H1 (cell line): ENCODE measurements at regions not wholly inside any gene's neighbourhood (a gene's known extent, or its start where the extent isn't known, plus 50 kb on each side); places are given as distances from the start of the nearest gene placed in this dataset.

Experiments used
- CTCF ChIA-PET: fragments of 300-600 bp; sonication (Branson Sonifier 250); formaldehyde crosslinking; loops from one replicate; lab custom pipeline; 2021; ENCODE audit not compliant: partially characterized antibody; lab: Charles Lee
- POLR2A ChIA-PET: fragments of 300-600 bp; sonication (Branson Sonifier 250); formaldehyde crosslinking; loops from one replicate; lab custom pipeline; 2021; ENCODE audit warnings: inconsistent platforms; ENCODE audit not compliant: partially characterized antibody; lab: Charles Lee
- DNase-seq, 2 experiments: peaks; one replicate each; pipeline versions ENCODE4 v3.0.0 to v3.0.0-alpha.2; 2010 to 2022; ENCODE audit warnings: low spot score in 2 of 2, low read depth in 1 of 2, mixed read lengths in 1 of 2
- FAIRE-seq: peaks from 2 replicates; lab custom pipeline; 2011; peaks lifted over from hg19 to GRCh38; lab: Jason Lieb, UNC
- H2AFZ ChIP-seq: 2 replicates; pipeline ENCODE4 v1.8.1; 2012; ENCODE audit warnings: low read length, inconsistent platforms
- H2AK5ac ChIP-seq: 2 replicates; pipeline ENCODE4 v1.6.1; 2013; ENCODE audit warnings: low read depth, low read length
- H2BK120ac ChIP-seq: replicated peaks from 2 replicates; pipeline ENCODE3; 2013; ENCODE audit warnings: low read depth, low read length, inconsistent platforms
- H2BK12ac ChIP-seq: 2 replicates; pipeline ENCODE4 v1.6.1; 2013; ENCODE audit warnings: low read depth, low read length
- H2BK15ac ChIP-seq: 2 replicates; pipeline ENCODE4 v1.6.1; 2013; ENCODE audit warnings: low read length
- H2BK20ac ChIP-seq: 2 replicates; pipeline ENCODE4 v1.6.1; 2013; ENCODE audit warnings: low read length
- H2BK5ac ChIP-seq: 2 replicates; pipeline ENCODE4 v1.6.1; 2013; ENCODE audit warnings: low read depth, low read length
- H3K14ac ChIP-seq: 2 replicates; pipeline ENCODE4 v1.6.1; 2013; ENCODE audit warnings: inconsistent platforms; ENCODE audit not compliant: insufficient read length
- H3K18ac ChIP-seq: 2 replicates; pipeline ENCODE4 v1.6.1; 2013; ENCODE audit warnings: low read length; ENCODE audit errors: extremely low read depth
- H3K23ac ChIP-seq: 2 replicates; pipeline ENCODE4 v1.6.1; 2013; ENCODE audit warnings: inconsistent platforms; ENCODE audit not compliant: insufficient read length
- H3K23me2 ChIP-seq: 2 replicates; pipeline ENCODE4 v1.6.1; 2013; ENCODE audit warnings: low read depth, low read length
- H3K27ac ChIP-seq: 2 replicates; pipeline ENCODE4 v1.6.1; 2011; ENCODE audit warnings: low read depth, low read length, inconsistent platforms
- H3K27me3 ChIP-seq, 4 experiments: replicated peaks in 1 of 4; 1 replicate in 1 of 4; 2 replicates in 3 of 4; pipeline versions ENCODE4 v1.6.1 to v1.8.1; 2011 to 2013; ENCODE audit warnings: low read length in 3 of 4, mild to moderate bottlenecking in 3 of 4, inconsistent platforms in 2 of 4, mixed read lengths in 2 of 4, moderate library complexity in 1 of 4; ENCODE audit not compliant: control insufficient read depth in 3 of 4, insufficient read depth in 3 of 4; ENCODE audit errors: extremely low read depth in 1 of 4
- H3K36me3 ChIP-seq, 4 experiments: 2 replicates each; pipeline versions ENCODE4 v1.6.1 to v1.8.1; 2011 to 2013; ENCODE audit warnings: mild to moderate bottlenecking in 4 of 4, low read length in 3 of 4, moderate library complexity in 2 of 4, control low read depth in 1 of 4, inconsistent platforms in 1 of 4; ENCODE audit not compliant: insufficient read depth in 4 of 4, control insufficient read depth in 2 of 4
- H3K4ac ChIP-seq: replicated peaks from 2 replicates; pipeline ENCODE3; 2013; ENCODE audit warnings: low read length, low read depth, mixed read lengths, inconsistent platforms; ENCODE audit not compliant: insufficient read length
- H3K4me1 ChIP-seq, 4 experiments: replicated peaks in 1 of 4; 1 replicate in 1 of 4; 2 replicates in 3 of 4; pipeline versions ENCODE4 v1.6.1 to v1.8.1; 2011 to 2013; ENCODE audit warnings: low read length in 3 of 4, inconsistent platforms in 2 of 4, mixed read lengths in 1 of 4; ENCODE audit not compliant: insufficient read depth in 4 of 4, control insufficient read depth in 3 of 4
- H3K4me2 ChIP-seq, 2 experiments: 2 replicates each; pipeline versions ENCODE4 v1.6.1 to v1.8.1; 2011 to 2013; ENCODE audit warnings: low read depth in 2 of 2, low read length in 2 of 2, control low read depth in 1 of 2, inconsistent platforms in 1 of 2, mild to moderate bottlenecking in 1 of 2; ENCODE audit not compliant: insufficient read depth in 1 of 2
- H3K4me3 ChIP-seq, 4 experiments: fragments of 200-600, 300-600 bp in 1 of 4; sonication (generic), shearing (Covaris generic), sonication (Bioruptor Twin) in 1 of 4; 2 replicates each; pipeline versions ENCODE4 v1.5.1 to v1.8.1; 2011 to 2016; ENCODE audit warnings: low read length in 4 of 4, low read depth in 3 of 4, control low read depth in 2 of 4, inconsistent platforms in 2 of 4, mild to moderate bottlenecking in 2 of 4, mixed read lengths in 1 of 4, moderate library complexity in 1 of 4; ENCODE audit not compliant: insufficient read depth in 2 of 4; ENCODE audit errors: extremely low read depth in 1 of 4
- H3K56ac ChIP-seq: replicated peaks from 2 replicates; pipeline ENCODE3; 2013; ENCODE audit warnings: low read depth, mild to moderate bottlenecking, mixed read lengths, low read length, inconsistent platforms; ENCODE audit not compliant: insufficient read length
- H3K79me1 ChIP-seq: 2 replicates; pipeline ENCODE4 v1.6.1; 2013; ENCODE audit warnings: low read depth, low read length, control low read depth
- H3K79me2 ChIP-seq, 2 experiments: 2 replicates each; pipeline versions ENCODE4 v1.6.1 to v1.8.1; 2012 to 2013; ENCODE audit warnings: low read length in 2 of 2, mild to moderate bottlenecking in 2 of 2, inconsistent platforms in 1 of 2; ENCODE audit not compliant: insufficient read depth in 2 of 2, control insufficient read depth in 1 of 2
- H3K9ac ChIP-seq, 4 experiments: replicated peaks in 1 of 4; 1 replicate in 1 of 4; 2 replicates in 3 of 4; pipeline versions ENCODE4 v1.6.1 to v1.8.1; 2011 to 2013; ENCODE audit warnings: low read depth in 3 of 4, low read length in 3 of 4, control low read depth in 2 of 4, mild to moderate bottlenecking in 2 of 4, moderate library complexity in 2 of 4, inconsistent platforms in 1 of 4; ENCODE audit errors: extremely low read depth in 1 of 4
- H3K9me3 ChIP-seq, 2 experiments: 2 replicates each; pipeline versions ENCODE4 v1.6.1 to v1.8.1; 2012 to 2013; ENCODE audit warnings: mild to moderate bottlenecking in 2 of 2, moderate library complexity in 2 of 2, control low read depth in 1 of 2, inconsistent platforms in 1 of 2, low read depth in 1 of 2, low read length in 1 of 2, mixed read lengths in 1 of 2; ENCODE audit not compliant: insufficient read depth in 2 of 2
- H4K20me1 ChIP-seq, 2 experiments: replicated peaks in 1 of 2; 2 replicates each; pipeline versions ENCODE3 to v1.8.1; 2011 to 2013; ENCODE audit warnings: inconsistent platforms in 2 of 2, low read length in 2 of 2, mild to moderate bottlenecking in 1 of 2; ENCODE audit not compliant: insufficient read depth in 2 of 2, control insufficient read depth in 1 of 2
- H4K5ac ChIP-seq: 2 replicates; pipeline ENCODE4 v1.6.1; 2013; ENCODE audit warnings: low read length, low read depth, mixed read lengths, inconsistent platforms; ENCODE audit not compliant: insufficient read length
- H4K8ac ChIP-seq: 2 replicates; pipeline ENCODE4 v1.8.0; 2013; ENCODE audit warnings: mild to moderate bottlenecking, moderate library complexity, low read length, inconsistent platforms; ENCODE audit not compliant: insufficient read depth; ENCODE audit errors: extremely low read depth
- H4K91ac ChIP-seq: replicated peaks from 2 replicates; pipeline ENCODE3; 2013; ENCODE audit warnings: low read length, mixed read lengths, inconsistent platforms; ENCODE audit not compliant: insufficient read length
- BACH1 ChIP-seq: IDR thresholded peaks from 2 replicates; pipeline ENCODE4 v1.6.1; 2012; ENCODE audit warnings: low read length, improper control_type of control experiment
- CHD2 ChIP-seq: IDR thresholded peaks from 2 replicates; pipeline ENCODE4 v1.6.1; 2012; ENCODE audit warnings: low read length, improper control_type of control experiment
- EP300 ChIP-seq, 2 experiments: IDR thresholded peaks; 1 replicate in 1 of 2; 2 replicates in 1 of 2; pipeline ENCODE4 v1.6.1; 2011 to 2012; ENCODE audit warnings: low read depth in 2 of 2, low read length in 2 of 2, mild to moderate bottlenecking in 2 of 2, borderline replicate concordance in 1 of 2, inconsistent platforms in 1 of 2, moderate library complexity in 1 of 2
- POLR2AphosphoS5 ChIP-seq: IDR thresholded peaks from 2 replicates; pipeline ENCODE4 v1.6.1; 2011; ENCODE audit warnings: low read depth, low read length
- POU5F1 ChIP-seq: IDR thresholded peaks from 2 replicates; pipeline ENCODE4 v1.6.1; 2011; ENCODE audit warnings: low read depth, mild to moderate bottlenecking, low read length, moderate library complexity
- RFX5 ChIP-seq: IDR thresholded peaks from 2 replicates; pipeline ENCODE4 v1.6.1; 2011; ENCODE audit warnings: low read depth, low read length, improper control_type of control experiment, borderline replicate concordance
- SAP30 ChIP-seq: fragments of 300-600 bp; sonication (generic); IDR thresholded peaks from 2 replicates; pipeline ENCODE4 v1.7.1; 2012; ENCODE audit warnings: low read length, moderate library complexity, mild to moderate bottlenecking, inconsistent platforms; ENCODE audit not compliant: insufficient read depth, insufficient replicate concordance
- SIRT6 ChIP-seq: IDR thresholded peaks from one replicate; pipeline ENCODE4 v1.7.1; 2012; ENCODE audit warnings: low read length, inconsistent platforms
- SP4 ChIP-seq: IDR thresholded peaks from 2 replicates; pipeline ENCODE4 v1.6.1; 2012; ENCODE audit warnings: low read length, inconsistent platforms
- YY1 ChIP-seq: IDR thresholded peaks from 2 replicates; pipeline ENCODE4 v1.6.1; 2011; ENCODE audit warnings: low read depth, mild to moderate bottlenecking, low read length
- TF ChIP-seq, protein P1 (sequence below): IDR thresholded peaks from 2 replicates; pipeline ENCODE4 v1.6.1; 2012; ENCODE audit warnings: inconsistent platforms
- TF ChIP-seq, protein P2 (sequence below): IDR thresholded peaks from 2 replicates; pipeline ENCODE4 v1.6.1; 2011; ENCODE audit warnings: low read depth, mild to moderate bottlenecking, low read length; ENCODE audit not compliant: insufficient read depth

DNA sequence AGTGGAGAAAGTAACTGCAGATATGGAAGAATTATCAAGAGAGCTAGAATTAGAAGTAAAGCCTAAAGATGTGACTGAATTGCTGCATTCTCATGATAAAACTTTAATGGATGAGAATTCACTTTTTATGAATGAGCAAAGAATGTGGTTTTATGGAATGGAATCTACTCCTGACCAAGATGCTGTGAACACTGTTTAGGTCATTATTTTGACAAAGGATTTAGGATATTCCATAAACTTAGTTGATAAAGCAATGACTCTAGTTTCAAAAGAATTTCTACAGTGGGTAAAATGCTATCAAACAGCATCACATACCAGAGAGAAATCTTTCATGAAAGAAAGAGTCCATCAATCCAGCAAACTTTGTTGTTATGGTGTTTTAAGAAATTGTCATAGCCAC, 1317.7 kb upstream of the ACVR2A start:
- FAIRE-seq (no peak), DNase-seq (no peak)
- Histone ChIP-seq H4K8ac (no peak overlapping the region), H4K5ac (no peak overlapping the region), H3K4me2 (no peak overlapping the region), H3K23ac (no peak overlapping the region), H3K27ac (no peak overlapping the region), H3K14ac (no peak overlapping the region), H3K4me1 (no peaks in the 10 kb centered on the region), H2BK15ac (no peak overlapping the region), H2BK5ac (no peak overlapping the region), H4K20me1 (no peaks in the 10 kb centered on the region), H3K79me1 (no peaks in the 10 kb centered on the region), H3K56ac (no peak overlapping the region), H3K36me3 (peaks cover 0 to 4% (median 0%) of the 10 kb centered on the region in 4 experiments; a peak in 3 of 8 replicates), H3K9me3 (peaks cover 3 to 6% of the 10 kb centered on the region in 2 experiments; a peak in 1 of 4 replicates), H2AK5ac (no peak overlapping the region), H3K23me2 (peaks cover 1% of the 10 kb centered on the region; the same call in 1 of the 2 replicates), H2BK20ac (no peak overlapping the region), H3K18ac (no peak overlapping the region), H2AFZ (no peak overlapping the region), H3K4me3 (no peak overlapping the region), H3K4ac (no peak overlapping the region), H2BK120ac (no peak overlapping the region), H3K79me2 (no peaks in the 10 kb centered on the region), H4K91ac (no peak overlapping the region), H3K27me3 (no peaks in the 10 kb centered on the region), H2BK12ac (no peak overlapping the region), H3K9ac (no peak overlapping the region)
- TF ChIP-seq SP4: no peak
- no peak for TF ChIP-seq SIRT6
- no peak for TF ChIP-seq EP300 (IDR thresholded peaks at IDR 0.05; ENCODE audit: borderline replicate concordance in 1 of 2, low read depth in 2 of 2, low read length in 2 of 2)
- TF ChIP-seq, protein P1, sequence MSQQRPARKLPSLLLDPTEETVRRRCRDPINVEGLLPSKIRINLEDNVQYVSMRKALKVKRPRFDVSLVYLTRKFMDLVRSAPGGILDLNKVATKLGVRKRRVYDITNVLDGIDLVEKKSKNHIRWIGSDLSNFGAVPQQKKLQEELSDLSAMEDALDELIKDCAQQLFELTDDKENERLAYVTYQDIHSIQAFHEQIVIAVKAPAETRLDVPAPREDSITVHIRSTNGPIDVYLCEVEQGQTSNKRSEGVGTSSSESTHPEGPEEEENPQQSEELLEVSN: no peak
- TF ChIP-seq YY1: no peak
- TF ChIP-seq, protein P2, sequence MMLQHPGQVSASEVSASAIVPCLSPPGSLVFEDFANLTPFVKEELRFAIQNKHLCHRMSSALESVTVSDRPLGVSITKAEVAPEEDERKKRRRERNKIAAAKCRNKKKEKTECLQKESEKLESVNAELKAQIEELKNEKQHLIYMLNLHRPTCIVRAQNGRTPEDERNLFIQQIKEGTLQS: no peak
- TF ChIP-seq POU5F1: no peak
- TF ChIP-seq POLR2AphosphoS5: no peak
- no peak for TF ChIP-seq BACH1
- no peak for TF ChIP-seq CHD2
- no peak for TF ChIP-seq RFX5
- no peak for TF ChIP-seq SAP30
- CTCF ChIA-PET: interaction anchor here (1.5 kb wide), 1 partner anchor 232 kb away, joined by 3 read pairs; no protein-coding TSS in a partner anchor
- POLR2A ChIA-PET: no interaction called here
